HL-60 (cell line): ENCODE measurements at regions not wholly inside any gene's neighbourhood (a gene's known extent, or its start where the extent isn't known, plus 50 kb on each side); places are given as distances from the start of the nearest gene placed in this dataset.

Source experiments
- DNase-seq, 2 experiments: peaks; one replicate each; pipeline ENCODE4 v3.0.0-alpha.2; 2010 to 2020; ENCODE audit warnings: low read depth in 1 of 2, low spot score in 1 of 2
- H3K27ac ChIP-seq: fragments of 250-450 bp; sonication (Bioruptor Pico); replicated peaks from 2 replicates; pipeline ENCODE4 v1.5.1; 2020; ENCODE audit warnings: mild to moderate bottlenecking, moderate library complexity
- H3K27me3 ChIP-seq: fragments of 250-450 bp; sonication (Bioruptor Pico); 2 replicates; pipeline ENCODE4 v1.5.1; 2021; ENCODE audit warnings: mild to moderate bottlenecking, moderate library complexity; ENCODE audit not compliant: insufficient read depth, poor library complexity, severe bottlenecking
- H3K4me3 ChIP-seq: replicated peaks from 2 replicates; pipeline ENCODE4 v1.5.1; 2011; ENCODE audit warnings: mild to moderate bottlenecking, control low read depth, low read length; ENCODE audit not compliant: insufficient read depth
- GABPA ChIP-seq: IDR thresholded peaks from 2 replicates; pipeline ENCODE4 v1.6.1; 2012; ENCODE audit warnings: low read depth
- POLR2AphosphoS5 ChIP-seq: IDR thresholded peaks from 2 replicates; pipeline ENCODE4 v1.6.1; 2012; ENCODE audit warnings: low read depth
- SPI1 ChIP-seq: IDR thresholded peaks from 2 replicates; pipeline ENCODE4 v1.6.1; 2012; ENCODE audit warnings: low read depth, mild to moderate bottlenecking, borderline replicate concordance
- TF ChIP-seq, protein P1 (sequence below): IDR thresholded peaks from one replicate; pipeline ENCODE4 v1.5.1; 2011; ENCODE audit warnings: low read length, control low read depth, inconsistent platforms; ENCODE audit not compliant: insufficient read depth
- TF ChIP-seq, protein P2 (sequence below): IDR thresholded peaks from 2 replicates; pipeline ENCODE4 v1.6.1; 2012; ENCODE audit warnings: low read depth; ENCODE audit not compliant: insufficient replicate concordance

DNA sequence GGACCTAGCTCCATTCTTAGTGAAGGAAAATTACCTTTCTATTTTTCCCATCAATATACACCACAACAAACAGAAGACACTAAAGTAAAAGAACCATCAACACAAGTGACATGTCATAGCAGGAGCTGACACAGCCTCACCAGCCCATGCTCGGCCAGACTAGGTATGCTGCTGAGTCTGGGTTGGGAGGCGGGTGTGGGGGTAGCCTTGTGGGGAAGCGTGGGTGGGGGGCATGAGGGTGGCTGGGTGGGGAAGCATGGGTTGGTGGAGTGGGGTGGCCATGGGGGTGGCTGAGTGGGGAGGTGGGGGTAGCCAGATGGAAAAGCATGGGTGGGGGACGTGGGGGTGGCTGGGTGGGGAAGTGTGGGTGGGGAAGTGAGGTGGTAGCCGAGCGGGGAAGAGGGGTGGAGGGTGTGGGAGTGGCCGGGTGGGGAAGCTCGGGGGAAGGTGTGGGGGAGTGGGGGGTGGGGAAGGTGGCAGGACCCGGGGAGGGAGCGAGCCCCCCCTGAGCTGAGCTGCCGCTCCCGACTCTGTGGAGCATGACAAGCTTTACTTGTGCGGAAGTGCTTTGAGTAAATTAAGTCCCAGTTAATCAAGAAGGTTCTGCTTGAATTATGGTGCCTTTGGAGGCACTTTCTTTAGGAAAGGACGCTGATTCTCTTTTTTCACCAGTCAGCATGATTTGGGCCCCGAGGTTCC lies 294.6 kb upstream of the ZNF32 start:
- H3K27ac ChIP-seq: no peak overlapping the region
- TF ChIP-seq, protein P1, sequence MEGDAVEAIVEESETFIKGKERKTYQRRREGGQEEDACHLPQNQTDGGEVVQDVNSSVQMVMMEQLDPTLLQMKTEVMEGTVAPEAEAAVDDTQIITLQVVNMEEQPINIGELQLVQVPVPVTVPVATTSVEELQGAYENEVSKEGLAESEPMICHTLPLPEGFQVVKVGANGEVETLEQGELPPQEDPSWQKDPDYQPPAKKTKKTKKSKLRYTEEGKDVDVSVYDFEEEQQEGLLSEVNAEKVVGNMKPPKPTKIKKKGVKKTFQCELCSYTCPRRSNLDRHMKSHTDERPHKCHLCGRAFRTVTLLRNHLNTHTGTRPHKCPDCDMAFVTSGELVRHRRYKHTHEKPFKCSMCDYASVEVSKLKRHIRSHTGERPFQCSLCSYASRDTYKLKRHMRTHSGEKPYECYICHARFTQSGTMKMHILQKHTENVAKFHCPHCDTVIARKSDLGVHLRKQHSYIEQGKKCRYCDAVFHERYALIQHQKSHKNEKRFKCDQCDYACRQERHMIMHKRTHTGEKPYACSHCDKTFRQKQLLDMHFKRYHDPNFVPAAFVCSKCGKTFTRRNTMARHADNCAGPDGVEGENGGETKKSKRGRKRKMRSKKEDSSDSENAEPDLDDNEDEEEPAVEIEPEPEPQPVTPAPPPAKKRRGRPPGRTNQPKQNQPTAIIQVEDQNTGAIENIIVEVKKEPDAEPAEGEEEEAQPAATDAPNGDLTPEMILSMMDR: no peak
- TF ChIP-seq, protein P2, sequence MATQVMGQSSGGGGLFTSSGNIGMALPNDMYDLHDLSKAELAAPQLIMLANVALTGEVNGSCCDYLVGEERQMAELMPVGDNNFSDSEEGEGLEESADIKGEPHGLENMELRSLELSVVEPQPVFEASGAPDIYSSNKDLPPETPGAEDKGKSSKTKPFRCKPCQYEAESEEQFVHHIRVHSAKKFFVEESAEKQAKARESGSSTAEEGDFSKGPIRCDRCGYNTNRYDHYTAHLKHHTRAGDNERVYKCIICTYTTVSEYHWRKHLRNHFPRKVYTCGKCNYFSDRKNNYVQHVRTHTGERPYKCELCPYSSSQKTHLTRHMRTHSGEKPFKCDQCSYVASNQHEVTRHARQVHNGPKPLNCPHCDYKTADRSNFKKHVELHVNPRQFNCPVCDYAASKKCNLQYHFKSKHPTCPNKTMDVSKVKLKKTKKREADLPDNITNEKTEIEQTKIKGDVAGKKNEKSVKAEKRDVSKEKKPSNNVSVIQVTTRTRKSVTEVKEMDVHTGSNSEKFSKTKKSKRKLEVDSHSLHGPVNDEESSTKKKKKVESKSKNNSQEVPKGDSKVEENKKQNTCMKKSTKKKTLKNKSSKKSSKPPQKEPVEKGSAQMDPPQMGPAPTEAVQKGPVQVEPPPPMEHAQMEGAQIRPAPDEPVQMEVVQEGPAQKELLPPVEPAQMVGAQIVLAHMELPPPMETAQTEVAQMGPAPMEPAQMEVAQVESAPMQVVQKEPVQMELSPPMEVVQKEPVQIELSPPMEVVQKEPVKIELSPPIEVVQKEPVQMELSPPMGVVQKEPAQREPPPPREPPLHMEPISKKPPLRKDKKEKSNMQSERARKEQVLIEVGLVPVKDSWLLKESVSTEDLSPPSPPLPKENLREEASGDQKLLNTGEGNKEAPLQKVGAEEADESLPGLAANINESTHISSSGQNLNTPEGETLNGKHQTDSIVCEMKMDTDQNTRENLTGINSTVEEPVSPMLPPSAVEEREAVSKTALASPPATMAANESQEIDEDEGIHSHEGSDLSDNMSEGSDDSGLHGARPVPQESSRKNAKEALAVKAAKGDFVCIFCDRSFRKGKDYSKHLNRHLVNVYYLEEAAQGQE: no peak
- TF ChIP-seq POLR2AphosphoS5: no peak
- no peak for TF ChIP-seq GABPA
- TF ChIP-seq SPI1: no peak
- H3K4me3 ChIP-seq: no peak overlapping the region
- DNase-seq: no peak
- H3K27me3 ChIP-seq: no peaks in the 10 kb centered on the region

DNA sequence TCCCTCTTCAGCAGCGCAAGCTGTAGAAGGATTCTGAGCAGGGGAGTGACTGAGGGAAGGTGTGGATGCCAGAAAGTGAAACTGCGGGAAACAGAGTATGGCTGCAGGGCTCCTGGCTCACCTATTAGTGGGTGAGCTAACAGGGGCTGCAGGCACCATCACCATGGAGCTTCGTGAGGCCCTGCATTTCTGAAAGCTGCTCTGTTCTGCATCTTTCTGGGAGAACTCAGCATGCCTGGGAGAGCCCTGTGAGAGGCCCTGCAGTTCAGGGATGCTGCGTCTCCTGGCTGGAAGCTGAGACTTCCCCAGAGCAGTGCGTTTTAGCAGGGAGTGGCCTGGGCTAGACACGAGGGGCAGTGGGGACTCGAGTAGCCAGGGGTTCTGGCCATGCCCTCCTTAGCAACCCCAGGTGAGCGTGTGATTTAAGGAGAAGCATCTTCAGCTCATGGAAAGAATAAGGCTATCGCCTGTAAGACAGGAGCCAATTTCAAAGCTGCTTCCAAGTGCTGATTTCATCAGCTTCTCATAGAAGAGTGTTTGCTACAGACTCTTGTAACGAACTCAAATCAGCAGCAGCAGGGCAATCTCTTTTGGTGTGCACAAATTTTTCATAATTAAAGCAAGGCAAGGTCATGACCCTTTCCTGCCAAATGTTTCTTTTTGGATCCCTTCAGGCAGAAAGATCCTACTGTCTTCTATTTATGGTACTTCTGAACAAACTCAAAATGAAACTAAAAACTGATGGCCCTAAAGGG lies 293.6 kb upstream of the ZNF32 start:
- no peak for DNase-seq
- Histone ChIP-seq H3K27ac (no peak overlapping the region), H3K27me3 (no peaks in the 10 kb centered on the region), H3K4me3 (no peak overlapping the region)
- TF ChIP-seq, protein P2: no peak
- TF ChIP-seq, protein P1: no peak
- TF ChIP-seq GABPA (no peak), SPI1 (no peak), POLR2AphosphoS5 (no peak)

DNA sequence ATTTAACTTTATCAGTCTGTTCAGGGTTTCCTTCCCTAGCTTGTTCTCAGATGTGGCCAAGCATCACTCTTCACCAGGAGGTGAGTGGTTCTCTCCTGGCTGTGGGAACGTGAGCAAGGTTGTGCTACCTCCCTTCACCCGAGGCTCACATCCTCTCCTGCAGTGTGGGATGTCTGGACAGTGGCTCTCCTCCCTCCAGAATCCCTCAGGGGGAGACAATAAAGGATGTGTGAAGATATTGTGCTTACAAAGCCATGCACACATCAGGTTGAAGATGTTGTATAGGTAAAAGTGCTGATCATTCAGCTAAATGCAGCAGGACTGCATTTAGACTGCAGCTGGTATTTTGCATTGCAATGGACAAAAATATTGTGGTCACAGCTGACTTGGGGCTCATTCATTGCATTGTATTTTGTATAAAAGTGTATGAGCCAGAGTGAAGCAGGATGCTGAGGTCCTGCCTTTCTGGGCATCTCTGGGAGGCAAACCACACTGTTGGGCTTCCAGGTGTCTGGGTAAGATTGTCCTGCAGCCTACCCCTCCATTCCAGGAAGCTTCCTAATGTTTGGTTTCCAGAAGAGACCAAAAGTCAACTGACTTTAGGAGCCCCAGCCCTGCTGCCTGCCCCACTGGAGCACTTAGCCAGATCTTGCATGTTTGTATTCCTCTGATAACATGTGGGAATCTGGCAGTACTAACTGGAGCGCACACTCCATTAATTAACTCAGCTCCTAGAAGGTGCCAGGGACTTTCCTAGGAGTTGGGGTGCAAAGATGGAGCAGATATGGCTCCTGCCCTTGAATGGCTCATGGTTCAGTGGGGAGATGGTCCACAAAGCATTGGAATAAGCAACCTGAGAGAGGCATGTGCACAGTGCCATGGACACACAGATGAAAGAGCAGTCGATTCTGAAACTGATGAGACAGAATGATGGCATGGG lies 292.5 kb upstream of the ZNF32 start:
- H3K4me3 ChIP-seq: no peak overlapping the region
- no peak overlapping the region for H3K27ac ChIP-seq
- no peaks in the 10 kb centered on the region for H3K27me3 ChIP-seq
- no peak for DNase-seq
- no peak for TF ChIP-seq SPI1
- TF ChIP-seq, protein P2: no peak
- TF ChIP-seq, protein P1: no peak
